ENCODE measurements at regions not wholly inside any gene's neighbourhood (a gene's known extent, or its start where the extent isn't known, plus 50 kb on each side); places are given as distances from the start of the nearest gene placed in this dataset.

DNA sequence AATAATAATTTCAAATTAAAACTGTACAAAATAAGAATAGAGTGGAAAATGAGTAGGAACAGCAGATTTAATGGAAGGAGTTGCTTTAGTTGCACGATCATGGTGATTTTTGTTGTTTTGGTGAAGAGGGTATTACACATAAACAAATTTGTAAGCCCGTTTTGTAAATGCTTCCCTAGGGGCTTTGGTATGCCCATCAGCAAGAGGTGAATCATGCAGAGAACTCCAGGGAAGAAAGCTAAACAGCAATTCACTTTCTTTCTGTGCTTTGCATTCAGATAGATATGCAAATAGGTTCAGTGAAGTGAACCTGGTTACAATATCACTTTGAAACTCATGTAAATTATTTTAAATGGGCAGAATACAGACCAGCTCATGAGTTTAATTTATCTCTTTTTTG, 422.2 kb upstream of the MTPN start:
- BruUV-seq (replicated peaks): no TSS peak
- ATAC-seq: no peak
- intact Hi-C loops (cut with micrococcal nuclease): no loop called here

DNA sequence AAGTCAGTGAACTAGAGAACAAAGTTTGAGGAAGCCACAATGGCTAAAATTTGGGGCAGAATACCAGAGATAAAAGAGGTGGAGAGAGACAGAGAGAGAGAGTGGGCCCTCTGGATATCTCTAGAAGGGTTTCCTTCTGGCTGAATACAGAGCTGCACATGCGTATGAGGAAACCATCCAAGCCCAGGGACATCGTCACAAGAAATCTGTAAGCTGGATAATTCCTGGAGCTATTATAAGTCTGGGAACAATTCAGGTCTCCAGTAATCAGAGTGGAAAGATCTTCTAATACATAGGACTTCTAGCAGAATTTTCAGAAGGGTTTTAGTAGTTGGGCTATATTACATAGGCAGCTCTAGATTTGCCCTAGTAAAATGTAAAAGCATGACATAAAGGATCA, 415.7 kb upstream of the MTPN start:
- Histone ChIP-seq H3K4me1 (ENCODE audit: insufficient read depth, low read length) (no peaks in the 10 kb centered on the region), H3F3A (ENCODE audit: low read length, unreplicated experiment) (no peaks in the 10 kb centered on the region), H3K36me3 (ENCODE audit: low read depth, low read length) (no peaks in the 10 kb centered on the region), H3K9ac (ENCODE audit: low read length) (no peak overlapping the region), H3K27ac (ENCODE audit: low read length) (no peak overlapping the region), H3K27me3 (ENCODE audit: low read length) (no peaks in the 10 kb centered on the region), H3K9me3 (ENCODE audit: low read length) (no peaks in the 10 kb centered on the region), H3K4me3 (ENCODE audit: low read length) (no peak overlapping the region), H3K9me2 (replicated peaks; ENCODE audit: low read length) (no peaks in the 10 kb centered on the region), H3K79me2 (ENCODE audit: low read length) (no peaks in the 10 kb centered on the region), H2AFZ (ENCODE audit: low read length) (no peak overlapping the region), H3K4me2 (ENCODE audit: low read length) (no peak overlapping the region), H4K20me1 (ENCODE audit: low read length) (no peaks in the 10 kb centered on the region)
- ChIA-PET POLR2A (ENCODE audit: unreplicated experiment) (no interaction called here), CTCF (no interaction called here)
- BruUV-seq (replicated peaks): no TSS peak
- no peak for ATAC-seq
- no peak for DNase-seq
- TF ChIP-seq EZH2phosphoT487 (IDR thresholded peaks at IDR 0.05; ENCODE audit: borderline replicate concordance, low read length): no peak
- TF ChIP-seq, protein P1, sequence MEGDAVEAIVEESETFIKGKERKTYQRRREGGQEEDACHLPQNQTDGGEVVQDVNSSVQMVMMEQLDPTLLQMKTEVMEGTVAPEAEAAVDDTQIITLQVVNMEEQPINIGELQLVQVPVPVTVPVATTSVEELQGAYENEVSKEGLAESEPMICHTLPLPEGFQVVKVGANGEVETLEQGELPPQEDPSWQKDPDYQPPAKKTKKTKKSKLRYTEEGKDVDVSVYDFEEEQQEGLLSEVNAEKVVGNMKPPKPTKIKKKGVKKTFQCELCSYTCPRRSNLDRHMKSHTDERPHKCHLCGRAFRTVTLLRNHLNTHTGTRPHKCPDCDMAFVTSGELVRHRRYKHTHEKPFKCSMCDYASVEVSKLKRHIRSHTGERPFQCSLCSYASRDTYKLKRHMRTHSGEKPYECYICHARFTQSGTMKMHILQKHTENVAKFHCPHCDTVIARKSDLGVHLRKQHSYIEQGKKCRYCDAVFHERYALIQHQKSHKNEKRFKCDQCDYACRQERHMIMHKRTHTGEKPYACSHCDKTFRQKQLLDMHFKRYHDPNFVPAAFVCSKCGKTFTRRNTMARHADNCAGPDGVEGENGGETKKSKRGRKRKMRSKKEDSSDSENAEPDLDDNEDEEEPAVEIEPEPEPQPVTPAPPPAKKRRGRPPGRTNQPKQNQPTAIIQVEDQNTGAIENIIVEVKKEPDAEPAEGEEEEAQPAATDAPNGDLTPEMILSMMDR (conservative IDR thresholded peaks at IDR 0.05; ENCODE audit: low read depth, low read length): no peak
- TF ChIP-seq EZH2 (IDR thresholded peaks at IDR 0.05; ENCODE audit: low read length, unreplicated experiment): no peak
- intact Hi-C loops (cut with micrococcal nuclease): no loop called here

More for the DNA sequence above, 422.2 kb upstream of the MTPN start:
- Histone ChIP-seq H3K27me3 (ENCODE audit: low read length) (no peaks in the 10 kb centered on the region), H3K27ac (ENCODE audit: low read length) (no peak overlapping the region), H3K9ac (ENCODE audit: low read length) (no peak overlapping the region), H3K36me3 (ENCODE audit: low read depth, low read length) (no peaks in the 10 kb centered on the region), H4K20me1 (ENCODE audit: low read length) (no peaks in the 10 kb centered on the region), H2AFZ (ENCODE audit: low read length) (no peak overlapping the region), H3K4me3 (ENCODE audit: low read length) (no peak overlapping the region), H3K4me1 (ENCODE audit: insufficient read depth, low read length) (no peaks in the 10 kb centered on the region), H3F3A (ENCODE audit: low read length, unreplicated experiment) (no peaks in the 10 kb centered on the region), H3K9me3 (ENCODE audit: low read length) (no peaks in the 10 kb centered on the region), H3K79me2 (ENCODE audit: low read length) (no peaks in the 10 kb centered on the region), H3K9me2 (replicated peaks; ENCODE audit: low read length) (no peaks in the 10 kb centered on the region), H3K4me2 (ENCODE audit: low read length) (no peak overlapping the region)
- TF ChIP-seq EZH2phosphoT487 (IDR thresholded peaks at IDR 0.05; ENCODE audit: borderline replicate concordance, low read length) (no peak), EZH2 (IDR thresholded peaks at IDR 0.05; ENCODE audit: low read length, unreplicated experiment) (no peak)
- TF ChIP-seq, protein P1 (conservative IDR thresholded peaks at IDR 0.05; ENCODE audit: low read depth, low read length): no peak
- ChIA-PET CTCF (no interaction called here), POLR2A (ENCODE audit: unreplicated experiment) (no interaction called here)
- no peak for DNase-seq

DNA sequence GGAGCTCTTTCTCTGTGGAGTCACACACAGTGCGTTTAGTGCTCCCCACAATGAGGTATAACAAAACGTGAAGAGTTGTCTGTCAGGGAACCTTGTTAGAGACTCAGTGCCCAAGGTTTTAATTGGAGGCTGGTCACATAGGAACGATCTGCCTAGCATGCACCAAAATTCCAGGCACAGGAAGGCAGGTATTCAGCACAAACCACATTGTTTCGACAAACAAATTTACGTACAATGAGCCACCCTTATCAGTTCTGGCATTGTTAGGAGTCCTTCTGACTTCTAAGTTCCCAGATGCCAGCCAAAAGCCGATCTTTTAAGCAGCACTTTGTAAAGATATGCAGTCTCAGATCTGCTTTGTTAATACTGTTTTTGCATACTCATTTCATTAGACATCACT, 414.2 kb upstream of the MTPN start:
- no peak overlapping the region for H3K4me2 ChIP-seq (ENCODE audit: low read length)
- BruUV-seq (replicated peaks): no TSS peak
- no peak overlapping the region for H2AFZ ChIP-seq (ENCODE audit: low read length)
- DNase-seq: no peak
- no peak overlapping the region for H3K4me3 ChIP-seq (ENCODE audit: low read length)
- no peaks in the 10 kb centered on the region for H3K79me2 ChIP-seq (ENCODE audit: low read length)
- H3K36me3 ChIP-seq (ENCODE audit: low read depth, low read length): no peaks in the 10 kb centered on the region
- no peaks in the 10 kb centered on the region for H3K9me2 ChIP-seq (replicated peaks; ENCODE audit: low read length)
- H3K9ac ChIP-seq (ENCODE audit: low read length): no peak overlapping the region
- POLR2A ChIA-PET (ENCODE audit: unreplicated experiment): no interaction called here
- no peaks in the 10 kb centered on the region for H3K9me3 ChIP-seq (ENCODE audit: low read length)
- no peak for TF ChIP-seq EZH2phosphoT487 (IDR thresholded peaks at IDR 0.05; ENCODE audit: borderline replicate concordance, low read length)
- TF ChIP-seq, protein P1 (conservative IDR thresholded peaks at IDR 0.05; ENCODE audit: low read depth, low read length): no peak
- TF ChIP-seq EZH2 (IDR thresholded peaks at IDR 0.05; ENCODE audit: low read length, unreplicated experiment): no peak
- no peaks in the 10 kb centered on the region for H4K20me1 ChIP-seq (ENCODE audit: low read length)
- no peaks in the 10 kb centered on the region for H3K4me1 ChIP-seq (ENCODE audit: insufficient read depth, low read length)
- H3K27ac ChIP-seq (ENCODE audit: low read length): no peak overlapping the region
- no peak for ATAC-seq
- CTCF ChIA-PET: no interaction called here
- H3K27me3 ChIP-seq (ENCODE audit: low read length): no peaks in the 10 kb centered on the region
- no peaks in the 10 kb centered on the region for H3F3A ChIP-seq (ENCODE audit: low read length, unreplicated experiment)
- intact Hi-C loops (cut with micrococcal nuclease): no loop called here
